NT2/D1 (cell line): ENCODE measurements at regions not wholly inside any gene's neighbourhood (a gene's known extent, or its start where the extent isn't known, plus 50 kb on each side); places are given as distances from the start of the nearest gene placed in this dataset.

Experiments used
- DNase-seq: peaks from one replicate; pipeline ENCODE4 v3.0.0-alpha.2; 2011; ENCODE audit warnings: low read depth, low spot score
- H3K27me3 ChIP-seq: 2 replicates; pipeline ENCODE4 v1.6.0; 2011; ENCODE audit warnings: mild to moderate bottlenecking; ENCODE audit not compliant: insufficient read length, insufficient read depth
- H3K36me3 ChIP-seq: 2 replicates; pipeline ENCODE4 v1.6.1; 2011; ENCODE audit warnings: mild to moderate bottlenecking, low read length, mixed read lengths; ENCODE audit not compliant: insufficient read depth, insufficient read length
- H3K4me1 ChIP-seq: 2 replicates; pipeline ENCODE4 v1.5.1; 2011; ENCODE audit not compliant: insufficient read depth, insufficient read length
- H3K4me3 ChIP-seq: 2 replicates; pipeline ENCODE4 v1.5.1; 2011; ENCODE audit warnings: low read depth; ENCODE audit not compliant: insufficient read length
- H3K9ac ChIP-seq: 2 replicates; pipeline ENCODE4 v1.6.0; 2011; ENCODE audit warnings: low read depth; ENCODE audit not compliant: insufficient read length
- H3K9me3 ChIP-seq: 2 replicates; pipeline ENCODE4 v1.5.1; 2011; ENCODE audit warnings: mild to moderate bottlenecking, low read length; ENCODE audit not compliant: insufficient read depth
- SUZ12 ChIP-seq: IDR thresholded peaks from 2 replicates; pipeline ENCODE4 v1.6.1; 2011; ENCODE audit not compliant: insufficient read length, insufficient read depth; ENCODE audit errors: extremely low read depth
- YY1 ChIP-seq: IDR thresholded peaks from 2 replicates; pipeline ENCODE4 v1.6.1; 2011; ENCODE audit not compliant: insufficient read length, insufficient read depth
- ZNF274 ChIP-seq: IDR thresholded peaks from 2 replicates; pipeline ENCODE4 v1.6.1; 2011; ENCODE audit warnings: mild to moderate bottlenecking, low read depth, low read length

- no peaks in the 10 kb centered on the region for H3K36me3 ChIP-seq
- no peak for DNase-seq
Observed at GRCh38 chr17:51402899-51403298, 142.6 kb downstream of the UTP18 start.

DNA sequence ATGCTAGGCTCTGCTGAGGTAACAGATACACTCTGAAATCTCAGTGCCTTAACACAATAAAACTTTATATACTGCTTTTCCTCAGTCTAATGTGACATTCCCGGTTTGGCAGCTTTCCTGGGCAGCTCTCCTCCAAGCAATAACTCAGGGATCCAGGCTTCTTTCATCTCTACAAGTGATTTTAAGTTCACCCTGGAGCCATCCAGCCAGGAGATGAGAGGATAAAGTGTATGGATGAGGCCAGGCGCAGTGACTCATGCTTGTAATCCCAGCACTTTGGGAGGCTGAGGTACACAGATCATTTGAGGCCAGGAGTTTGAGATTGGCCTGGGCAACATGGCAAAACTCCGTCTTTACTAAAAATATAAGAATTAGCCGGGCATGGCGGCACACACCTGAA, 147.2 kb downstream of the UTP18 start:
- no peaks in the 10 kb centered on the region for H3K9me3 ChIP-seq
- no peak for TF ChIP-seq SUZ12
- TF ChIP-seq YY1 = no peak
- TF ChIP-seq ZNF274 = no peak
- no peaks in the 10 kb centered on the region for H3K27me3 ChIP-seq
- no peak overlapping the region for H3K4me3 ChIP-seq
- H3K36me3 ChIP-seq = no peaks in the 10 kb centered on the region
- DNase-seq = no peak
- no peaks in the 10 kb centered on the region for H3K4me1 ChIP-seq
- H3K9ac ChIP-seq = no peak overlapping the region

More at GRCh38 chr17:51402899-51403298, 142.6 kb downstream of the UTP18 start:
- Histone ChIP-seq H3K4me1 (no peaks in the 10 kb centered on the region), H3K9me3 (no peaks in the 10 kb centered on the region), H3K4me3 (no peak overlapping the region), H3K27me3 (no peaks in the 10 kb centered on the region), H3K9ac (no peak overlapping the region)
- TF ChIP-seq ZNF274 = no peak

DNA sequence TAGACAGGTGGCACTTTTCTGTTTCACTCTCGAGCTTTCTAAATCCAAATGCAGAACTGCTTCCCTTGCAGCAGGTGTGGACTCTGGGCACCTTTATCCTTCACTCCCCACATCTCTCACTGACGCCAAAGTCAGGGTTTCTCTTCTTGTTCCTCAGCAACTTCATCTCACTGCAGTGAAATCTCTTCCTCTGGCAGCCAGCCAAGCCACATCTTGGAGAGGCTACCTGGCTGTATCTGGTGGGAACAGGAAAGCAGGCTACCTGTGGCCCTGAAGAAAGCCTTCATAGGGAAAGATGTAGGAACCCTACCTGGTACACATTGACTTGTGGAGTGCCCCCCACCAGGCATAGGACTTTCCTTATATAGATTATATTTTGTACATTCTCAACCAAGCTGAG, 159.1 kb downstream of the UTP18 start:
- H3K4me1 ChIP-seq = no peaks in the 10 kb centered on the region
- TF ChIP-seq ZNF274 = no peak
- no peak for TF ChIP-seq SUZ12
- no peak for TF ChIP-seq YY1
- H3K4me3 ChIP-seq = no peak overlapping the region
- H3K9ac ChIP-seq = no peak overlapping the region
- 0 out of 2 replicates have a peak, but pooled peaks cover 4% of the 10 kb centered on the region for H3K9me3 ChIP-seq
- no peak for DNase-seq
- no peaks in the 10 kb centered on the region for H3K27me3 ChIP-seq
- H3K36me3 ChIP-seq = no peaks in the 10 kb centered on the region

DNA sequence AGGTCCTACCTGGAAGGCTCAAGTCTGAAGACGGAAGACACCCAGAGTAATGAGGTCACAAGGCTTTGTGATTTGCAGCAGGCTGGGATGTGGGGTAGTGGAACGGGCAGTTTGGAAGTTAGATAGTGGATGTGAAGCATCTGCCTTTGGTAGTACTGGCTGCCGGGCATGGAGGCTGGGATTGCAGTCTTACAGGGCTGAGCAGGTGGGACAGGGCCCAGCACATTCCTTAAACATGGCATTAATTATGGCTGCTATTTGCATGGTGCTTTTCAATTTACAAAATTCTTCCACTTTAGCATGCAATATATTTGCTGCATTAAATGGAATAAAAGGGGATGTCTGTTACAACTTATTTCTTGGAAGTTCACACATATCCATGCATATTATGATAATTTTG, 161.2 kb downstream of the UTP18 start:
- DNase-seq = no peak
- Histone ChIP-seq H3K36me3 (no peaks in the 10 kb centered on the region), H3K9ac (no peak overlapping the region), H3K9me3 (0 out of 2 replicates have a peak, but pooled peaks cover 4% of the 10 kb centered on the region), H3K27me3 (no peaks in the 10 kb centered on the region), H3K4me1 (no peaks in the 10 kb centered on the region), H3K4me3 (no peak overlapping the region)
- TF ChIP-seq ZNF274 (no peak), SUZ12 (no peak), YY1 (no peak)

GRCh38 chr17:51422634-51423033, 162.3 kb downstream of the UTP18 start:
- H3K27me3 ChIP-seq = no peaks in the 10 kb centered on the region
- no peak for DNase-seq
- 0 out of 2 replicates have a peak, but pooled peaks cover 4% of the 10 kb centered on the region for H3K9me3 ChIP-seq
- no peaks in the 10 kb centered on the region for H3K36me3 ChIP-seq
- TF ChIP-seq YY1 = no peak
- TF ChIP-seq SUZ12 = no peak
- TF ChIP-seq ZNF274 = no peak
- no peak overlapping the region for H3K9ac ChIP-seq
- no peaks in the 10 kb centered on the region for H3K4me1 ChIP-seq
- no peak overlapping the region for H3K4me3 ChIP-seq

GRCh38 chr17:51423421-51424160, 163.2 kb downstream of the UTP18 start:
- H3K9me3 ChIP-seq = 0 out of 2 replicates have a peak, but pooled peaks cover 4% of the 10 kb centered on the region
- no peak overlapping the region for H3K9ac ChIP-seq
- no peaks in the 10 kb centered on the region for H3K27me3 ChIP-seq
- no peak for DNase-seq
- TF ChIP-seq SUZ12 = no peak
- TF ChIP-seq YY1 = no peak
- no peak for TF ChIP-seq ZNF274
- H3K4me1 ChIP-seq = no peaks in the 10 kb centered on the region
- no peak overlapping the region for H3K4me3 ChIP-seq
- no peaks in the 10 kb centered on the region for H3K36me3 ChIP-seq

DNA sequence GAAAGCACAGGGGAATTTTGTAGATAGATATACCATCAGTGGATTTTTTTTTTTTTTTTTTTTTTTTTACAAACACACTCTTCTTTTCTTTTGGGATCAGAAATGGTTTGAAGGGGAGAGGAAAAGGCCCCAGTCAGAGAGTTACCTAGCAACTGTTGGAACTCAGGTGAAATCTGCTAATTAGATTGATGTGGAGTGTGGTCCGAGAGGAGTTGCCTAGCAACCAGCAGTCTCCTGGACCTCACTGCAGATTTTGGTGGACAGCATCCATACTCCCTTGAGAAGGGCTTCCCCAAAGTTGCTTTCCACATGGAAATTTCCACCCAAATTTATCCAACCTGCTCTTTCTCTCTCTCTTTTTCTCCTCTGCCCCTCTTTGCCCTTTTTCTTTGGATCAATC, 165.4 kb downstream of the UTP18 start:
- no peak for DNase-seq
- Histone ChIP-seq H3K9me3 (peaks cover 22% of the 10 kb centered on the region; the same call in 1 of the 2 replicates), H3K9ac (no peak overlapping the region), H3K4me1 (no peaks in the 10 kb centered on the region), H3K4me3 (no peak overlapping the region), H3K27me3 (no peaks in the 10 kb centered on the region), H3K36me3 (no peaks in the 10 kb centered on the region)
- TF ChIP-seq SUZ12 (no peak), ZNF274 (no peak), YY1 (no peak)
